Hepatocyte (in vitro differentiated cells): ENCODE measurements at regions not wholly inside any gene's neighbourhood (a gene's known extent, or its start where the extent isn't known, plus 50 kb on each side); places are given as distances from the start of the nearest gene placed in this dataset.

ENCODE experiments used
- EZH2 ChIP-seq: fragments of 200-600 bp; sonication (generic); IDR thresholded peaks from 2 replicates; pipeline ENCODE4 v1.6.1; 2016; ENCODE audit warnings: antibody characterized with exemption, mild to moderate bottlenecking, borderline replicate concordance
- EZH2phosphoT487 ChIP-seq: fragments of 200-600 bp; sonication (generic); IDR thresholded peaks from one replicate; pipeline ENCODE4 v1.6.1; 2018; ENCODE audit warnings: antibody characterized with exemption, mild to moderate bottlenecking, low read depth, moderate library complexity; ENCODE audit not compliant: unreplicated experiment, severe bottlenecking
- TF ChIP-seq, protein P1 (sequence below): fragments of 200-600 bp; sonication (generic); IDR thresholded peaks from 2 replicates; pipeline ENCODE4 v1.5.1; 2016; ENCODE audit warnings: antibody characterized with exemption, mild to moderate bottlenecking; ENCODE audit not compliant: poor library complexity

DNA sequence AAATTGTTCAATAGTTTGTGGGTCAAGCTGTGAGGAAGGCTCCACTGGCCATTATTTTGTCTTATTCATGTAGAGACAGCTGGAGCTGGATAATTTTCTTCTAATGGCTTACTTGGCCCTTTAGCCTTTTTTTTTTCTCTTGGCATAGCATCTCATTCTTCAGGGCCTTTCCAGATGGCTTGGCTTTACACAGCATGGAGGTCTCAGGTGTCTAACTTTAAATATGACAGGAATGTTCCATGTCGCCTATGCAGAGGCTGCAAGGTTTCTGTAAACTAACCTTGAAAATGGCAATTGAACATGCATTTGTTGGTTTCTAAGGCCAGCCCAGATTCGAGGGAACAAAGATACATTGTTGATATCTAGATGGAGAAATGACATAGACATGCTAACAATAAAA, 247.9 kb upstream of the CNTN5 start:
- TF ChIP-seq EZH2 (no peak), EZH2phosphoT487 (no peak)
- TF ChIP-seq, protein P1, sequence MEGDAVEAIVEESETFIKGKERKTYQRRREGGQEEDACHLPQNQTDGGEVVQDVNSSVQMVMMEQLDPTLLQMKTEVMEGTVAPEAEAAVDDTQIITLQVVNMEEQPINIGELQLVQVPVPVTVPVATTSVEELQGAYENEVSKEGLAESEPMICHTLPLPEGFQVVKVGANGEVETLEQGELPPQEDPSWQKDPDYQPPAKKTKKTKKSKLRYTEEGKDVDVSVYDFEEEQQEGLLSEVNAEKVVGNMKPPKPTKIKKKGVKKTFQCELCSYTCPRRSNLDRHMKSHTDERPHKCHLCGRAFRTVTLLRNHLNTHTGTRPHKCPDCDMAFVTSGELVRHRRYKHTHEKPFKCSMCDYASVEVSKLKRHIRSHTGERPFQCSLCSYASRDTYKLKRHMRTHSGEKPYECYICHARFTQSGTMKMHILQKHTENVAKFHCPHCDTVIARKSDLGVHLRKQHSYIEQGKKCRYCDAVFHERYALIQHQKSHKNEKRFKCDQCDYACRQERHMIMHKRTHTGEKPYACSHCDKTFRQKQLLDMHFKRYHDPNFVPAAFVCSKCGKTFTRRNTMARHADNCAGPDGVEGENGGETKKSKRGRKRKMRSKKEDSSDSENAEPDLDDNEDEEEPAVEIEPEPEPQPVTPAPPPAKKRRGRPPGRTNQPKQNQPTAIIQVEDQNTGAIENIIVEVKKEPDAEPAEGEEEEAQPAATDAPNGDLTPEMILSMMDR = no peak
